D721Med (cell line): ENCODE measurements at regions not wholly inside any gene's neighbourhood (a gene's known extent, or its start where the extent isn't known, plus 50 kb on each side); places are given as distances from the start of the nearest gene placed in this dataset.

Source experiments
- DNase-seq: peaks from one replicate; pipeline ENCODE4 v3.0.0; 2011; ENCODE audit warnings: low spot score; ENCODE audit not compliant: insufficient read length
- FAIRE-seq: peaks from 2 replicates; lab custom pipeline; 2011; peaks lifted over from hg19 to GRCh38; lab: Jason Lieb, UNC
- TF ChIP-seq, protein P1 (sequence below): IDR thresholded peaks from 2 replicates; pipeline ENCODE4 v1.5.1; 2012; ENCODE audit warnings: mild to moderate bottlenecking, control low read depth; ENCODE audit not compliant: insufficient read depth; ENCODE audit errors: missing control alignments

DNA sequence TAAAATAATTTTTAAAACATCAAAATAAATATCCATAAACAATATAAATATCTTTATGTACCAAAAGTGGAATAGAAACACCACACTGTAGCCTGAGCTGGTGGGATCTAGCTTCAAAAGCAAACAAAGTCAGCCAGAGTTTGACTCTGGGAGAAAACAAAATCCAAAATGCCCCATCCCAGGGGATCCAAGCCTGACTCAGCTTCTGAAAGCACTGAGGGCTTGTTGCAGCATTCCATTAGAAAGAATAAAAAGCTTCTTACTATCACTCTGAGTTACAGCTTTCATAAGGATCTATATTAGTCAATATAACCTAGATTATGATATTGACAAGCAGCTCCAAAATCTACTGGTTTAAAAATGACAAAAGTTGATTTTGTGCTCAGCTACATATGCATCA, 149.7 kb upstream of the ANKRD50 start:
- DNase-seq (no peak), FAIRE-seq (no peak)
- TF ChIP-seq, protein P1, sequence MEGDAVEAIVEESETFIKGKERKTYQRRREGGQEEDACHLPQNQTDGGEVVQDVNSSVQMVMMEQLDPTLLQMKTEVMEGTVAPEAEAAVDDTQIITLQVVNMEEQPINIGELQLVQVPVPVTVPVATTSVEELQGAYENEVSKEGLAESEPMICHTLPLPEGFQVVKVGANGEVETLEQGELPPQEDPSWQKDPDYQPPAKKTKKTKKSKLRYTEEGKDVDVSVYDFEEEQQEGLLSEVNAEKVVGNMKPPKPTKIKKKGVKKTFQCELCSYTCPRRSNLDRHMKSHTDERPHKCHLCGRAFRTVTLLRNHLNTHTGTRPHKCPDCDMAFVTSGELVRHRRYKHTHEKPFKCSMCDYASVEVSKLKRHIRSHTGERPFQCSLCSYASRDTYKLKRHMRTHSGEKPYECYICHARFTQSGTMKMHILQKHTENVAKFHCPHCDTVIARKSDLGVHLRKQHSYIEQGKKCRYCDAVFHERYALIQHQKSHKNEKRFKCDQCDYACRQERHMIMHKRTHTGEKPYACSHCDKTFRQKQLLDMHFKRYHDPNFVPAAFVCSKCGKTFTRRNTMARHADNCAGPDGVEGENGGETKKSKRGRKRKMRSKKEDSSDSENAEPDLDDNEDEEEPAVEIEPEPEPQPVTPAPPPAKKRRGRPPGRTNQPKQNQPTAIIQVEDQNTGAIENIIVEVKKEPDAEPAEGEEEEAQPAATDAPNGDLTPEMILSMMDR = no peak

DNA sequence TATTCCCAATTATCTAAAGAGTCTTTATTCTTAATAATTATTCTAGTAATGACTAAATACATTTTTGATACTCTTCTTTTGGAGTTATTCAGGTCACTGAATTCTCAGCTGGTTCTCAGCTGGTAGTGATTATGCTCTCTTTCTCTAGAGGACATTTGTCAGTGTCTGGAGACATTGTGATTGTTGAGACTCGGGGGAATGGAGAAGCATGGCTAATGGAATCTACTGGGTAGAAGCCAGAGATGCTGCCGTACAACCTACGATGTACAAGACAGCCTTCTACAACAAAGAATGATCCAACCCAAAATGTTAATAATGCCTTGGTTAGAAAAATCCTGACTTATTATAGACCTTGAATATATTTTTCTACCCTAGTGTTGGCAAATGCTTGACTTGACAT, 149.2 kb upstream of the ANKRD50 start:
- FAIRE-seq = no peak
- no peak for DNase-seq
- TF ChIP-seq, protein P1 = no peak

DNA sequence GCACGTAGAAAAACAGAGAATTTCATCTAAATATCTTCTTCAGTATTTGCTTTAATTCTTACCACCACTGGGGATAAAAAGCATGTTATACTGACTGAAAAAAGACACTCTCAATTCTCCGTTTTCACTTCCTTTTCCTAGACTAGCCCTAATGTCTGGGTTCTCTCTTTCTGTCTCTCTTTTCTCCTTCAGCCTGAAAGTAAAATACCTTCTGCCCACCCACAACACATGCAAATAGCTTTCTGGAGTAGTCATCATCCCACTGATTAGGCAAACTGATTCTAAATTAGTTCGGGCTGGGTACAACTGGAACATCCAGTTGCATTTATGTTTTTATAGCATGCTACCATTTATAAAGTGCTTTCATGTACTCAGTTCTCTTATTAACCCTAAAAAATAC, 142.4 kb upstream of the ANKRD50 start:
- FAIRE-seq (no peak), DNase-seq (no peak)
- TF ChIP-seq, protein P1 = no peak

DNA sequence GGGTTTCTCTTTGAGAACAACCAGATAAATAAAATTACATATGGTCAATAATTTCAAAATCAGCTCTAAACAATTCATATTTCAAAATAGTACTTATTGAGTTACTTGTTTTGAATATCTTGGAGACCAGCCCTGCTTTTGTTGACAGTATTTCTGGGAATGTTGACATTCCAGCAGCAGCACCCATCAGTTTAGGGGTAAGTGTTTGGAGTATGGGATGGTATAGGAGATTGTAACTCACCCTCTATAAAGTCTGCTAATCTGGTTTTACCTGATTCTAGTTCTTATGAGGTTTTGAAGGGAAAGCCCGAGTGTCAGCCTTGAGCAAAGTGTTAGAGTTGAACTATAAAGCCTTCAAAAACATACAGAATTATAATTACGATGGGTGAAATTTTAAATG, 139.2 kb upstream of the ANKRD50 start:
- TF ChIP-seq, protein P1 = no peak
- DNase-seq (no peak), FAIRE-seq (no peak)

DNA sequence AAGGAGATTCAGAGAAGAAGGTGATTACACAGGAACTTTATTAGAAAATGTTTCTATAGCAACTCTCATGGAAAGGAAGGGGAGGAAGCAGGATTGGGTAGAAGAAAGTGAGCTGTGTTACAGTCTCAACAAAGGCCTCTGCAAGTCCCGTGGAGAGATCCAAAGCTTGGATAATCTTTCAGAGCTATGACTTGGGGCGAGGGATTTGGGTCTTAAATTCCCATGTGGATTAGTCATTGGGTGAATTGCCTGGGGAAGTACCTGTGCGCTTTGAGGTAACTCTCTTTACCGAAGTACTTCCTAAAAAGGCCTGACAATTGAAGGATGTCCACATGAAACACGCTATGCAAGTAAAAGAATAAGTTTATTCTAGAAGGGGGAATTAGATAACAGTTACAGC, 133.8 kb upstream of the ANKRD50 start:
- FAIRE-seq (no peak), DNase-seq (no peak)
- TF ChIP-seq, protein P1 = no peak

DNA sequence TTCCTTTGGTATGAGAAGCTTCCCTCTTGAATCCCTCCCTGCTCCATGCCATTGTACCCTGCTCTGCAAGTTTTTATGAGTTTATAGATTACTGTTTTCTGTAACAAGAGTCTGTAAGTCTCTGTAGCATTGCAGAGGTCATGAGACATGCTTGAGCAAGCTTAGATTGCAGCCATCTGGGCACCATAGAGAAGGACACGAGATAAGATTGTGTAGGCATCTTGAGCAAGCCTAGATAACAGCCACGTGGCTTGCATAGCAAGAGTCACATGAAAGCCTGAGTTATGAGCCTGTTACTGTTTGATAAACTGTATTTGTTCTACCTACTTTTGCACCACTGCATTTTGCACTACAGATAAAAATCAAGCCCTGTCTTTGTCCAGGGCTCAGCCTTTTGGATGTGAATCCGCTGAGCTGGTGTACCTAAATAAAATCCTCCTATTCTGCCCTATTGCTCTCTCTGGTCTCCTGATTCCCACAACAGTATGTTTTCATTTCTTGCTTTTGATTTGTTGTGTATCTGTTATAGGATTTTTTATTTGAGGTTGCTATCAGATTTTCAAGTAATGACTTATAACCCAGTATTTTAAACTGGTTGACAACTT, 127.4 kb upstream of the ANKRD50 start:
- TF ChIP-seq, protein P1 = no peak
- DNase-seq (no peak), FAIRE-seq (no peak)

DNA sequence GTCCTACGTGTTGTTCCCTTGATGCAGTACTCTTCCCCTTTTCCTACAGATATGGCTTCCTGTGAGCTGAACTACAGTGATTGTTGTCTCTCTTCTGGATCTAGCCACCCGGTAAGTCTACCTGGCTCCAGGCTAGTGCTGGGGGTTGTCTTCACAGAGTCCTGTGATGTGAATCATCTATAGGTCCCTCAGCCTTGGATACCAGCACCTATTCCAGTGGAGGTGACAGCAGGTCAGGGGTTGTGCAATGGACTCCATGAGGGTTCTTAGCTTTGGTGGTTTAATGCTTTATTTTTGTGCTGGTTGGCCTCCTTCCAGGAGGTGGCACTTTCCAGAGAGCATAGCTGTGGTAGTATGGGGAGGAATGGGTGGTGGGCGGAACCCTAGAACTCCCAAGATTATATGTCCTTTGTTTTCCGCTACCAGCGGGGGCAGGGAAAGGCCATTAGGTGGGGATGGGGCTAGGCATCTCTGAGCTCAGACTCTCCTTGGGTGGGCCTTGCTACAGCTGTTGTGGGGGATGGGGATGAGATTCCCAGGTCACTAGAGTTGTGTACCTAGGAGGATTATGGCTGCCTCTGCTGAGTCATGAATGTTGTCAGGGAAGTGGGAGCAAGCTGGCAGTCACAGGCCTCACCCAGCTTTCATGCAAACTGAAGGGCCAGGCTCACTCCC, 121.4 kb upstream of the ANKRD50 start:
- TF ChIP-seq, protein P1 = no peak
- no peak for DNase-seq
- FAIRE-seq = no peak
